ENCODE measurements at regions not wholly inside any gene's neighbourhood (a gene's known extent, or its start where the extent isn't known, plus 50 kb on each side); places are given as distances from the start of the nearest gene placed in this dataset.

DNA sequence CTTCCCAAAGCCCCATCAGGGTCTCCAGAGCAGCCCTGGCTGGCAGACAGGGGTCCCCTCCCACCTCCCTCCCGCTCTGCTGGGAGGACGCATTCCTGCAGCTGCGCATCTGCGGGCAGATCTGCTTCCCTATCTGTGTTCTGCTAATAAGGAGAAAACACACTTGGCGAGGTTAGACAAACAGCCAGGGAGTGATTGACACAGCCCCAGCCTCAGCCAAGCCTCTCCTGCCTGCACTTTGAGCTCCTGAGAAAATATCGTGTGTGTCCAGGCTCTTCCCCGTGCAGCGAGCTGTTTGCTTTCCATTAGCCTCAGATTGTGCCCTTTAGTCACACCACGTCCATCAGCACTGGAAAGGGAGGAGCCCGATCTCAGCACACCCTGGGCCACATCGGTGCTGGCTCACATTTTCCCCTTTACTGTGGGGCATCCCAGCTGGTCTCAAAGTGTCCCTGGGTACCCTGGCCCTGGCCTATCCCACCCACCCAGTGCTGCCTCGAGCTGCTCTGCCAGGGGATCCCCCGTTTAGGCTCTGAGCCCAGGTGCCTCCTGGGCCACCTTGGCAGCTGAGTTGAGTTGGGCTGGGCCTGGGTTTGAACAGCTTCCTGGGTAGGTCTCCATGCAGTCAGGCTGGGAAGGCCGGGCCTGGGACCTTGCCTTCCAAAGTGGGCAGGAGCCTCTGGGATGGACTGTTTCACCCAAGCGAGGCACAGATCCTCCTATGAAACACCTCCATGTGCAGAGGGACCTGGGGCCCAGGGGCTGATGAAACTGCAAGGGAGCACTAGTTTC lies 61.1 kb downstream of the BARX1 start:
- TF ChIP-seq, protein P1, sequence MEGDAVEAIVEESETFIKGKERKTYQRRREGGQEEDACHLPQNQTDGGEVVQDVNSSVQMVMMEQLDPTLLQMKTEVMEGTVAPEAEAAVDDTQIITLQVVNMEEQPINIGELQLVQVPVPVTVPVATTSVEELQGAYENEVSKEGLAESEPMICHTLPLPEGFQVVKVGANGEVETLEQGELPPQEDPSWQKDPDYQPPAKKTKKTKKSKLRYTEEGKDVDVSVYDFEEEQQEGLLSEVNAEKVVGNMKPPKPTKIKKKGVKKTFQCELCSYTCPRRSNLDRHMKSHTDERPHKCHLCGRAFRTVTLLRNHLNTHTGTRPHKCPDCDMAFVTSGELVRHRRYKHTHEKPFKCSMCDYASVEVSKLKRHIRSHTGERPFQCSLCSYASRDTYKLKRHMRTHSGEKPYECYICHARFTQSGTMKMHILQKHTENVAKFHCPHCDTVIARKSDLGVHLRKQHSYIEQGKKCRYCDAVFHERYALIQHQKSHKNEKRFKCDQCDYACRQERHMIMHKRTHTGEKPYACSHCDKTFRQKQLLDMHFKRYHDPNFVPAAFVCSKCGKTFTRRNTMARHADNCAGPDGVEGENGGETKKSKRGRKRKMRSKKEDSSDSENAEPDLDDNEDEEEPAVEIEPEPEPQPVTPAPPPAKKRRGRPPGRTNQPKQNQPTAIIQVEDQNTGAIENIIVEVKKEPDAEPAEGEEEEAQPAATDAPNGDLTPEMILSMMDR (IDR thresholded peaks at IDR 0.05) = no peak
- TF ChIP-seq POLR2A (IDR thresholded peaks at IDR 0.05) = no peak

Measured in thyroid gland (tissue), 4 donors.